ENCODE measurements at regions not wholly inside any gene's neighbourhood (a gene's known extent, or its start where the extent isn't known, plus 50 kb on each side); places are given as distances from the start of the nearest gene placed in this dataset.

DNA sequence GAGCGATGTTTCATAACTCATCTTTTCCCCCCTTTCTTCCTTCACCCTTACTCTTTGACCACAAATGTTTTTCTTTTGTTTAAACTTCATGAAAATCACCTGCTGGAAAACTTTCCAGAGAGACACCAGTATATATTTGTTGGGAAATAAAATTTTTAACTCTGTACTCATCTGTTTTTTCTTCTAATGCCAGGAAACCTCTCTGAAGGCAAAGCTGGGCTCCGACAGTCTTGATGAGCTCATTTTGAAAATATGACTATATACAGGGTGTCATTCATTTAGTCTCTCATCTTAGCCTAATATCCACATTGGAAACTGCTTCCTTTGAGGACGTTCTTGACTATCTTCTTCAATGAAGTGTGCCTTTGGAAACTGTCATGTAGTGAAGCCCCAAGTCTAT is 339.6 kb upstream of the ROBO2 start:
- TF ChIP-seq TEAD4 (IDR thresholded peaks at IDR 0.05) (no peak), TCF12 (IDR thresholded peaks at IDR 0.05; ENCODE audit: low read depth) (no peak), YY1 (IDR thresholded peaks at IDR 0.05; ENCODE audit: low read depth) (no peak), NFIC (IDR thresholded peaks at IDR 0.05) (no peak), EGR1 (IDR thresholded peaks at IDR 0.05) (no peak), EP300 (IDR thresholded peaks at IDR 0.05; ENCODE audit: borderline replicate concordance) (no peak), RAD21 (IDR thresholded peaks at IDR 0.05; ENCODE audit: low read depth) (no peak), FOXM1 (IDR thresholded peaks at IDR 0.05; ENCODE audit: borderline replicate concordance, low read depth) (no peak), TAF1 (IDR thresholded peaks at IDR 0.05; ENCODE audit: low read depth) (no peak), REST (IDR thresholded peaks at IDR 0.05; ENCODE audit: low read depth) (no peak), CREB1 (IDR thresholded peaks at IDR 0.05; ENCODE audit: low read depth) (no peak), CEBPB (IDR thresholded peaks at IDR 0.05) (no peak), ZBTB7A (IDR thresholded peaks at IDR 0.05; ENCODE audit: low read depth) (no peak)
- TF ChIP-seq, protein P1, sequence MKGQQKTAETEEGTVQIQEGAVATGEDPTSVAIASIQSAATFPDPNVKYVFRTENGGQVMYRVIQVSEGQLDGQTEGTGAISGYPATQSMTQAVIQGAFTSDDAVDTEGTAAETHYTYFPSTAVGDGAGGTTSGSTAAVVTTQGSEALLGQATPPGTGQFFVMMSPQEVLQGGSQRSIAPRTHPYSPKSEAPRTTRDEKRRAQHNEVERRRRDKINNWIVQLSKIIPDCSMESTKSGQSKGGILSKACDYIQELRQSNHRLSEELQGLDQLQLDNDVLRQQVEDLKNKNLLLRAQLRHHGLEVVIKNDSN (IDR thresholded peaks at IDR 0.05) = no peak
- TF ChIP-seq, protein P2, sequence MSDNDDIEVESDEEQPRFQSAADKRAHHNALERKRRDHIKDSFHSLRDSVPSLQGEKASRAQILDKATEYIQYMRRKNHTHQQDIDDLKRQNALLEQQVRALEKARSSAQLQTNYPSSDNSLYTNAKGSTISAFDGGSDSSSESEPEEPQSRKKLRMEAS (IDR thresholded peaks at IDR 0.05) = no peak

DNA sequence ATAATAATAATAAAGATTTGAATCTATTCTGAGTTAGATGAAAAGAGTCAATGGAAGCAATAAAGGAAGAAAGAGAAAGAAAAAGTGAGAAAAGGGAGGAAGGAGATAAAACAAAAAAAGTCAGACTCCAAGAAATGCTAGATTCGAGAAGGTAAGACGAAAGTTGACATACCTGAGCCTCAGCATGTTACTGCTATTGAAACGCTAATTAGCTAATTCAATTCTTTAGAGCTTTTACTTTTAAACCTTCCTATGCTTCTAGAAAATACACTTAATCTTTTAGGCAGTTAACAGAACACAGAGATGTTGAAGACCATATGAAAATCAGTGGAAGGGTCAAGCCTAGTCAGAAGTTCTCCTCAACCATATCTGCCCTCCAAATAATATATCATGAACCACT is 337.2 kb upstream of the ROBO2 start:
- TF ChIP-seq, protein P1 (IDR thresholded peaks at IDR 0.05) = no peak
- TF ChIP-seq TEAD4 (IDR thresholded peaks at IDR 0.05) = no peak
- no peak for TF ChIP-seq EGR1 (IDR thresholded peaks at IDR 0.05)
- no peak for TF ChIP-seq YY1 (IDR thresholded peaks at IDR 0.05; ENCODE audit: low read depth)

DNA sequence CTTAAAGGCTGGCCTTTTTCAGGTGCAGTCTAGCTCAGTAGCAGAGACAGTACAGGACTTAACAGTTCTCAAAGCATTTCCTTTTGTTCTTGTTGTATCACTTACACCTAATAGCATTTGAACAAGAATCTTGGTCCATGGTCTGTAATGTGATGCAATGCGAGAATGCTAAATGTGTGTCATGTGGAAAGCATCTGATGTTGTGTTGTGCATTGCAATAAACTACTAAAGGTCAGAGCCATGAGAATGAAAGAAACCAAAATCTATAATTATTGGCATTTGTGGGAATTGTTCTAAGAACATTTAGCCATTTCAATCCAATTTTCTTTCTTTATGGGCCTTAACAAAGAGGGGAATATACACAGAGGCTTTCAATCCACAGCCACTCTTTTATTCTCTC is 324.5 kb upstream of the ROBO2 start:
- TF ChIP-seq EGR1 (IDR thresholded peaks at IDR 0.05) (no peak), ZBTB7A (IDR thresholded peaks at IDR 0.05; ENCODE audit: low read depth) (no peak), TAF1 (IDR thresholded peaks at IDR 0.05; ENCODE audit: low read depth) (no peak), CEBPB (IDR thresholded peaks at IDR 0.05) (no peak), TEAD4 (IDR thresholded peaks at IDR 0.05) (no peak), RAD21 (IDR thresholded peaks at IDR 0.05; ENCODE audit: low read depth) (no peak), FOXM1 (IDR thresholded peaks at IDR 0.05; ENCODE audit: borderline replicate concordance, low read depth) (no peak), EP300 (IDR thresholded peaks at IDR 0.05; ENCODE audit: borderline replicate concordance) (no peak), YY1 (IDR thresholded peaks at IDR 0.05; ENCODE audit: low read depth) (no peak), REST (IDR thresholded peaks at IDR 0.05; ENCODE audit: low read depth) (no peak), TCF12 (IDR thresholded peaks at IDR 0.05; ENCODE audit: low read depth) (no peak), NFIC (IDR thresholded peaks at IDR 0.05) (no peak), CREB1 (IDR thresholded peaks at IDR 0.05; ENCODE audit: low read depth) (no peak)
- TF ChIP-seq, protein P1 (IDR thresholded peaks at IDR 0.05) = no peak
- TF ChIP-seq, protein P2 (IDR thresholded peaks at IDR 0.05) = no peak

- TF ChIP-seq TEAD4 (IDR thresholded peaks at IDR 0.05) = no peak
- no peak for TF ChIP-seq TAF1 (IDR thresholded peaks at IDR 0.05; ENCODE audit: low read depth)
Measured at GRCh38 chr3:76723366-76723765, 316.5 kb upstream of the ROBO2 start.

- TF ChIP-seq TEAD4 (IDR thresholded peaks at IDR 0.05) = no peak
- no peak for TF ChIP-seq TAF1 (IDR thresholded peaks at IDR 0.05; ENCODE audit: low read depth)
- no peak for TF ChIP-seq NFIC (IDR thresholded peaks at IDR 0.05)
- no peak for TF ChIP-seq CEBPB (IDR thresholded peaks at IDR 0.05)
- TF ChIP-seq REST (IDR thresholded peaks at IDR 0.05; ENCODE audit: low read depth) = no peak
- TF ChIP-seq ZBTB7A (IDR thresholded peaks at IDR 0.05; ENCODE audit: low read depth) = no peak
- TF ChIP-seq EP300 (IDR thresholded peaks at IDR 0.05; ENCODE audit: borderline replicate concordance) = no peak
- TF ChIP-seq CREB1 (IDR thresholded peaks at IDR 0.05; ENCODE audit: low read depth) = no peak
- no peak for TF ChIP-seq FOXM1 (IDR thresholded peaks at IDR 0.05; ENCODE audit: borderline replicate concordance, low read depth)
- TF ChIP-seq RAD21 (IDR thresholded peaks at IDR 0.05; ENCODE audit: low read depth) = no peak
- TF ChIP-seq, protein P2 (IDR thresholded peaks at IDR 0.05) = no peak
- TF ChIP-seq, protein P1 (IDR thresholded peaks at IDR 0.05) = no peak
- TF ChIP-seq EGR1 (IDR thresholded peaks at IDR 0.05) = no peak
- no peak for TF ChIP-seq YY1 (IDR thresholded peaks at IDR 0.05; ENCODE audit: low read depth)
- no peak for TF ChIP-seq TCF12 (IDR thresholded peaks at IDR 0.05; ENCODE audit: low read depth)
Measured at GRCh38 chr3:76724075-76724474, 315.8 kb upstream of the ROBO2 start.
